ENCODE measurements at regions not wholly inside any gene's neighbourhood (a gene's known extent, or its start where the extent isn't known, plus 50 kb on each side); places are given as distances from the start of the nearest gene placed in this dataset.

DNA sequence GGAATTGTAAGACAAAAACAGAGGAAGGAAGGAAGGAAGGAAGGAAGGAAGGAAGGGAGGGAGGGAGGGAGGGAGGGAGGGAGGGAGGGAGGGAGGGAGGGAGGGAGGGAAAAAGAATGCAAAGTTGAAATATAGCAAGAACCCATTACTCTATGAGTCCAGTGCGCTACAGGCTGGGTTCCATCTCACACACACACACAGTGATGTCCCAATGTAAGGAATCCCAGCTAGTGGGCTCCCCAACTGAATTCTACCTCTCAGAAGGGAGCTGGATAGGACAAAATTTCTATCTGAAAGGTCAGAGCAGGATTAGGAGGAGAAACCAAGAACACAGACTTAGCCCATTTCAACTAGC, 173.4 kb downstream of the DAD1 start:
- DNase-seq (ENCODE audit: low read depth in 2 of 2): no peak

DNA sequence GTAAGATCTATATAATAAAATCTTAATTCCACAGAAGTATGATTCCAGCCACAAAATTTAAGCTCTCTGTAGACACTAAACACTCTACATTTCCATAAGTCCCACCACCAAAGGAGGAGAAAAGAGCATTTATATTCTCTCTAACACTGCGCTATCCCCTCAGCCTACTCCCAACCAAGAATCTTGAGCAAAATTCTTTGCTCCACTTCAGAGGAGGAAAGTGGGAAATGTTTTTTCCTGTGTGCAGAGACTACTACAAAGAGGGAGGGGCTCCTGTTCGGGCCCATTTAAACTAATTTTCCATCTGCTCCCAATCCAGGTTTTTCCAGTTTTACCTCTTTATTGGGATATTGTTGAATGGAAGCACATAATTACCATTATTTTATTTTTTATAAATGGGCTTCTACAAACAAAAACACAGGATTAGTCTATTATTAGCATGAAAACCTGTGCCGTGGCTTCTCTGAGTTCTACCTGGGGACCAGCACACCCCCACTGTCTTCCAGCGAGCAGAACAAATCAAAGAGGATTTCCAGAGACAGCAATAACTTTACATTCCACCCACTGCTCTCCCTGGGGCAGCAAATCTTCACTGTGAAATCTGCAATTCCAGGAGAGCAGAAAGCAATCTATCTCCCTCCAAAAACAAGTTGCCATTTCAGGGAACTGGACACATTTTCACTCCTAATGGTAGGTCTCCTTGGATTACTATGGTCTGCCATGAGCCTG, 174.0 kb downstream of the DAD1 start:
- DNase-seq (ENCODE audit: low read depth in 2 of 2): no peak

DNA sequence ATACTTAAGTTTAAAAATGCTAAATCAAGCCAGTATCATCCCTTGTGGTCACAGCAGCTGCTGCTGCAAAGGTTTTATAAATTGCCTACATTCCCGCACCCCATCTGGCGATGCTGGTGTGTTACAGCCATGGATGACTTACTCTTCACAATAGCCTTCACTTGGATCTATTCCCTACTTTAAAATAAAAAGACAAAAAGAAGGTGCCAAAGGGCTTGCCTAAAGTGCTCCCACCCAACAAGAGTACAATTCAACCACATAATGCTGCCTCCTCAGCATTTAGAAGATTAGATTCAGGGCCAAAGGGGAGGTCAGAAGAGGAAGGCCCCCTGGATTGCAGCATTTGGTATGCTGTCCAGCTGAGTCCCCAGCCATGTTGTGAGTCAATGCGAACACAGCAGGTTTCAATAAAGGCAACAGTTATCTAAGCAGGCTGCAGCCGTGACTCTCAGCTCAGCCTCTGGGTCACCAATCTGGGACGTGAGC, 176.1 kb downstream of the DAD1 start:
- peak in 1 of 2 experiments; percentile 28 for DNase-seq (ENCODE audit: low read depth in 2 of 2)

DNA sequence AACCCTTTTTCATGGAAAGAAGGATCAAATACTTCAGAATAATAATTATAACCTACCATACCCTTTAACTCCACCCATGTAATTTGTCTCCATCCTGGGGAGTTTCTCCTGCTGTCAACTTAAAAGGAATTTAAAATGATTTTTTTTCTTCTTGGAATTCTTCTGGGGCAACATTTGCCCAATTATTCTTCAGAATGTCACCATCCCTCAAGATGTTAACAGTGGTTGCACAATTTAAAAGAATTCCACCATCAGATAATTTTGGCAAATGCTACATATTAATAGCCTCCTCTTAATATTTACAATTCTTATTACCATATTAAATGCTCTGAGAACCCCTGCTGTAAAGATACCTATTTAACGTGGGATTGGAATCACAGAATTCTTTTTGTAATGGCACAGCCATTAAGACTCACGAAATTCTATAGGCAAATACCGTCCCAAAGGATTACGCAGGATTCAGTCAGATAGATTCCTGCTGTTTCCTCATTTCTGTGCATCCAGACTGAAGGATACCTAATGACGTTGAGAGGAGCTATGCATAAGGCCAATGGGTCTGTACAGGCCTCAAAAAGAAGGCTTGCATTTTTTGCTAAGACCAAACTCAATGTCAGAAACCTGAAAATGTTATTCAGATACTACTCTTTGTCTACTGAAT, 177.5 kb downstream of the DAD1 start:
- no peak for DNase-seq (ENCODE audit: low read depth in 2 of 2)

DNA sequence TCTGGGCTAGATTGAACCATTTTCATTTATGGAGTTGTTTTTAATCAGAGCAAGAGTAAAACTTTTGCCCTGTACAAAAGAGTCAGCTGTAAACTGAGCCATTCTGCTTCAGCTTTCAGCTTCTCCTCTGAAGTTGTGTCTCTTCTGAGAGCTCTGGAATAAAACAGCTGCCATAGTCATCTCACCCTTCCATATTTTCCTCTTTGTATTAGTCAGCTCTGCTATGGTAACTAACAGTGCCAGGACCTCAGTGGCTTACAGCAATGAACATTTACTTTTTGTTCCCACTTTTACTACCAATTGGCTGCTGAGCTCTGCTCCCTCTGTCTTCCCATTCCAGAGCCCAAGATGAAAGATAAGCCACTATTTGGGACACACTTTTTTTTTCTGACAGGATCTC, 178.5 kb downstream of the DAD1 start:
- DNase-seq (ENCODE audit: low read depth in 2 of 2): no peak

DNA sequence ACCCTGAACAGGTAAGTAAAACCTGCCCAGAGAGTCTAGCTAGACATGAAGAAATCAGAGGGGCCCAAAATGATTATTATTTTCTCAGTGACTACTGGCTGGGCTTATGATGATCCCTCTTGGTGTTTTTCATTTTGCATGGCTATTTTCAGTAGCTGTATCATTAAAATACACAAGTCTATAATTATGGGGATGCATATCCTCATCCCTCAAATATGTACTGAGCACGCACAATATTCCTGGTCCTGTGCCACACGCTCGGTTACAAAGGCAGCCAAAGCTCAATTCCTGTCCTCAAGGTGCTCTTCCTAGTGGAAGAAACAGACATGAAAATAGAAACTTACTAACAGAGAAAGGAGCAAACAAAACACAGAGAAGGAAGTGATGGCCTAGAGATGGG, 180.0 kb downstream of the DAD1 start:
- DNase-seq (ENCODE audit: low read depth in 2 of 2): no peak

DNA sequence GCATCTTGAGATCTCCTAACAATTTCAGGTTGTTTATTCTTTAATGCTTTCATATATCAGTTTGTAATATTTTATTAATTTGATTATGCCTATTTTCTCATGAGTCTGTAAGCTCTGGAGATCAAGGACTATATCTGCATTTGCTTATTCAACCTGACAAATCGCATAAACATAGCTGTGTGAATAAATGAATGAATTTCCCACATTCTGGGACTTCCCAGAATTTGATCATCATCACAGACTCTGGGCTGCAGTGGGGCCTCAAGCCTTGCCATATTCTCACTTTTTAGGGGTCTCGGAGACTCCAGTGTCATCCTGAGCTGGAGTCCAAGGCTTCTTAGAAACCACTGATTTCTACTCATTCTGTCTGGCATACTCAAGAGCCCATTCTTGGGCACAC, 180.5 kb downstream of the DAD1 start:
- no peak for DNase-seq (ENCODE audit: low read depth in 2 of 2)

DNA sequence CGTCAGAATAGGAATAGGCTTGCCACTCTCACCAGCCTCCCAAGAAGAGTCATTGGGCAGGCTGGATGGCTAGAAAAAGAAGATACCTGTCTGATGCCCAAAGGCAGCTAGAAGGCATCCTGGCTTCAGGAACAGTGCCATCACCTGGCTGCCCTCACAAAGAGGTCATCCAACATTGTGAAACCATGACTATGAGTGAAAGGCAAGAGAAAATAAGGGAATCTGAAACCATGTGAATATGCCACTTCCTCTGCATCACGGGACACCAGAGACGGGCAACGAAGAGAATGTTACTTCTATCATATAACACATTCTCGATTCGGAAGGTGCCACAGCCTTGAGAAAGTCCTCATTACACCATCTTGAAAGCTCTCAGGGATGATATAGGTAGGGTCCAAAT, 182.0 kb downstream of the DAD1 start:
- DNase-seq (ENCODE audit: low read depth in 2 of 2): no peak

DNA sequence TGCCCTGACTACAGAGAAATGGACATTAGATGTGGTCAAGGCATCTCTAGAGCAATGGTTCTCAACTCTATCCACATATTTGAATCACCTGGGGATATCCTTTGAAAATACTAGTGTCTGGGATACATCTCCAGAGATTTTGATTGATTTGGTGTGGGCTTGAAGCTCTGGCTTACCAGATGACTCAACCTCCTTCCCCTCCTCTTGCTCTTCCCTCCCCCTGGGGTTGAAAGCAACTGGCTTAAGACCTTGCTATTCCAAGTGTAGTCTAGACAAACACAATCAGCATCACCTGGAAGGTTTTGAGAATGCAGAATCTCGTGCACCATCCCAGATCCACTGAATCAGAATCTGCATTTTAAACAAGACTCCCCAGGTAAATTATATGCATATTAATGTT, 183.8 kb downstream of the DAD1 start:
- DNase-seq (ENCODE audit: low read depth in 2 of 2): no peak

DNA sequence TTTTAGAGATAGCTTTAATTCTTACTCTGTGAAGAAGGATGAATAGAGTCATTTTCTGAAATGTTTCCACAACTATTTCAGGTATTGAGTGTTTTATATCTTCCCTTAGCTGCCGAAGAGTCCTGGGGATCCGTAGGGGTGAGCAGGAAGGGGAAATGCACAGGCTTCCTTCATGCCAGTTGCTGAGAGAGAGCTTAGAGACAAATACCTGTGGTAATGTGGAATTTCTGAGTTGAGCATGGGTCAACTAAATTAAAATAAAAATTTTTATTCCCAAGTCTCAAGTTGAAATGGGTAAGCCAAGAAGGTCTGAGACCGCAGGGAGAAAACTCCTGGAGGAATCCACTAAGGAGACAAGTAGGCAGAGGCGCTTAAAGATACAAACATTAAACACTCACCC, 185.7 kb downstream of the DAD1 start:
- DNase-seq (ENCODE audit: low read depth in 2 of 2): no peak

DNA sequence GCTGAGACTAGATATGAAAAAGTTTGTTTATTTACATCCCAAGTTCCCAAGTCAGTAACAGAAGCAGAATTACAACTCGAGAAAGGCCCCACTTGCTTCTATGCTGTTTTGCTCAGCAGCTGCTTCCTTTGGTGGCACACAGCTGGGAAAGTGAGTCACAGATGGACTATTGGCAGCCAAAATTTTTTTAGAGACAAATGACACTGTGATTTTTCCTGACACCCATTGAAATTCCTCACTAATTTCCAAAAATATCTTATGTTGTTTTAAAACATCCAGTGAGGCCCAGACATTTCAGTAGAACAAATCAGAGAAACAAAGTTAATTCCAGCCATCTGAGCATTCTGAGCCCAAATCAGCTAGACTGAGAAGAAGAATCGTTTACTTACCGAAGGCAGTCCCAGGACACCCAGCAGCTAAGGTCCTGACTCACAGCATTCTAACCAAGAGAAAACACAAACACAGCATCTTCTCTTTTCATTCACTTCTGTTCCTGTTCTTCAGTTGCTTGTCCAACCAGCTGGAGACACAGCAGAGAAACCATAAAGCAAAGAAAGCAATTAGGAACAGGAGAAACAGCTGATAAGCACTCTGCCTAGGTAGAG, 188.3 kb downstream of the DAD1 start:
- DNase-seq (ENCODE audit: low read depth in 2 of 2): no peak

DNA sequence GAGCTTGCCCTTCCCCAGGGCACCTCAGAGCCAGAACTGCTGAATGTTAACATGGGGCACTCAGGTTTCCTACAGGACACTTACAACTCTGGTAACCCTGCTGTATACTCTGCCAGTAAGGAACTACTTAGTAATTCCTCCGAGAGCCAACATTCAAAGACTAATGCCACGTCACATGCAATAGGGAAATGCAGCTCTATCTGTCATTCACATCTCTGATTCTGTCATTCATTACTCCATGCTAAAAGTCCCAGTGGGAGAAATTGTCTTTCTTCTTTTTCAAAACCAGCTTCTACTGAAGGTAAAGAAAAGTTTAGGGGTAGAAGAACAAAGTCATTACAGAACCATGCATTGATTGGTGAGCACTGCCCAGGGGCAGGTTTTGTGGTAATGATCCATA, 189.2 kb downstream of the DAD1 start:
- DNase-seq (ENCODE audit: low read depth in 2 of 2): no peak

DNA sequence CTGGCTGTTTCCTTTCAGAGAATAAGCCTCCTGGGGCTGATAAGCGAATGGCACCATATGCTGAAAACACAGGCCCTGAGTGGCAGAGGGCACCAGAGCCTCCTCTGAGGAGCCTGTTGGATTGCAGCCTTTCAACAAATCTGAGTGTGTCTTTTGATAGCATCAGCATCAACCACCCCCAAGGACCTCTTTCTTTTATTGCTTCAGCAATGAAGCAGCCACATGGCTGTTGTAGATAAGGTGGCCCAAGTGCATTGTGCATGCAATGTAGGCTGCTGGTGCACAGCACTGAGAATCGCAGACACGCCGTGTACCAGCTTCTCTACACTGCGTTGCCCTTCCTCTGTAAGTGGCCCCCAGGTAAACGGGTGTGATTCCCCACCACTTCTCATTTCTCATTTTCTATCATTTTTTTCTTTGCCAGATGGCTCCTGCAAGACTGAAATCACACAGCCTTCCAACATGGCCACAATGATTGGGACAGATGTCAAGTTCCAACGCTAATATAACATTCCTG, 191.7 kb downstream of the DAD1 start:
- no peak for DNase-seq (ENCODE audit: low read depth in 2 of 2)

DNA sequence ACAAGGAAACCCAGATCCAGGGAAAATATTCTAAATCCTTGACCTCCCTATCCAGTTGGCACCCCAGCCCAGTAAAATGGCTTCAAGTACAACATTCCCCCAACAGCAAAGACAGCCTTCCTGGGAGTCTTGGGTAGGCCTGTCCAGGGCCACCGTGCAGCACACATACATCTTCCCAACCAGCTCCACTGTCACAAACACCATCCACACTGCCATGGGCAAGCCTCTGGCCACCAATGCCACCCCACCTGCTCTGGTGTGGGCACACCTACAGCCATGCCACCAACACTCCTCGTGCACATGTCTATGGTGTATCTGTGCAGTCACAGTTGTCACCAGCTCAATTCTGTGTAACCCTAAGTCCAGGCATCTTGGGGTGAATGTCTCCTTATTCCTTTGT, 193.2 kb downstream of the DAD1 start:
- no peak for DNase-seq (ENCODE audit: low read depth in 2 of 2)

DNA sequence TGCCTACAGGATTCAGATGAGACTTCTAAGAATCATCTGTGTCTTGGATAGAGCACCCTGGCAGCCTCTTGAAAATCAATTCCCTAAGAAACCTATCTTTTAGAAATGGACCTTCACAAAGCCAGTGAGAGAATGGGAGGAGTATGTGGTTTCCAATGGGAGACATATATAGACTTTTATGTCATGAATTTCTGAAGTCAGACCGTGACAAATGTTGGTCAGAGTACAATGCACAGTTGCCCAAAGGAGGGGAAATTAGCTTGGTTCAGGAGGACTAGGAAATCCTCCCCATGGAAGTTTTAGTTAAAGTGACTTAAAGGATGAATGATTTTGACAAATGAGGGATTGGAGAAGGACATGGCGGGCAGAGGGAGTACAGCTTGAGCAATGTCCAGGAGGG, 194.4 kb downstream of the DAD1 start:
- no peak for DNase-seq (ENCODE audit: low read depth in 2 of 2)

DNA sequence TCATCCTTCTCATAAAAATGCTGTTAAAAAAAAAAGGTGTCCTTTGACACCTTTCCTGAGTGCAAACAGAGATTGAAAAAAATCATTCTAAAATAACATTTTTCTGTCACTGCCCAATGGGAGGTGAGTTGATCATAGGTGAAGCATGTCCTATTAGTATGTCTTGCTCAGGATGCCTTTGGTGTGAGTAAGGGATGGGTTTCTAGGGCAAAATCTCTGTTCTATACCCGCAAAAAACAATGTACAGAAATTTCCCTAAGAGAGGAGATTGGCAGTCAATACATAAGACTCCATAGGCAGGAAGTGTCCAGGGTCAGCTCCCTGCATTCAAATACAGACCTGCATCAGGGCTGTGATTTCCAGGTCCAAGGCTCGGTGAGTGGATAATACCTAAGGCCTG, 195.2 kb downstream of the DAD1 start:
- DNase-seq (ENCODE audit: low read depth in 2 of 2): no peak

DNA sequence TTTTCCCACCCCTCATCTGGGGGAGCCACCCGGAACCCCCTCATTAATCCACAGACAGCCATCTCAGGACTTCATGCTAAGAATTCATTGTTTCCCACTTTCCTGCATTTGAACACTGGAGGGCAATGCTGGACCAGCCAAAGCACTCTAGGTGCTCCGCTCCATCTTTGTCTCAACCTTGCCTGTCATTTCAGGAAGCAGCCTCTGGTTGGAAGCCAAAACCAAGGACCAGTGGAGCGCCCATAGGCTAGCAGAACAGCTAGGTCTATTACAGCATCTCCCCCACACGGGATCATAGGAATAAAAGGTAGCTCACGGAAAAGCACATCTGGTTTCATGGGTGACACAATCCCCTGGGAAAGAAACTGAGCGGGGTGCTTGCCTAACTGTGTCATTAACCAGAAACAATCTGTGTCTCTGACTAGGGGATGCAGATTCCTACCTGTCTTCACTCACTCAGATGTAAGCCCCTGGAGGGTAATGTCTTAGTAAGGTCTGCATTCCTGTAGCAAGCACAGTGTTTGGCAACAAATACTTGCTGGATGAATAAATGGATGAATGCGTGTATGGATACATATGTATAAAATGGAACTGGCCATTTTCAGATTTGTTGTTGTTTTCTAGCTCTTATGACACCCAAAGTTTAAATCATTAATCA, 197.0 kb downstream of the DAD1 start:
- DNase-seq (ENCODE audit: low read depth in 2 of 2): peak in 1 of 2 experiments; percentile 48

DNA sequence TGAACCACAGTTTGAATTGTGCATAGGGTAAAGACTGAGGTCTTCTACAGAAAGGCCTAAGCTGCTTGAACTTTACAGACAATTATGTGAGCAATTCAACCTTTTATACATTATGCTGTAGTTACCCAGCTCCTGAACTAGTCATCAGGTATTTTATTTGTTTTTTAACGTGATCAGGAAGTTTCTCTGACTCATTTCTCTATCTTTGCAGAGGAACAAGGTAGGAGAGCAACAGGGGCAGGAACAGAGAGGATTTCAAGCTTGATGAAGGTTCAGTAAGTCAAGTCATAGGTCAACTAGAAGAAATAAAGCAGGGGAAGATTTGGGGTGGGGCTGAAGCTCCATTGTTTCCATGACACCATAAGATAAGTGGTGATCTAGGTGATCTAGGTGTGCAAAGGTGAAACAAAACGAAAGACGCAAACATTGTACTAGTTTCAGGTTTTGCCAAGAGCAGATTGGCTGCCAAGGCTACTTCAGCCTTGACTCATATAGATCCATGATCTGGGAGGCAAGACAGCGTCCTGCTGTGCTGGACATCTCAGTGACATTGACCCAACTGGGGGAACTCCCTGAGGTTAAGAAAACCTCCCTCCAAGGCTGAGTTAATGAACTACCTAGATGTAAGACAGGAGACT, 198.1 kb downstream of the DAD1 start:
- DNase-seq (ENCODE audit: low read depth in 2 of 2): no peak

DNA sequence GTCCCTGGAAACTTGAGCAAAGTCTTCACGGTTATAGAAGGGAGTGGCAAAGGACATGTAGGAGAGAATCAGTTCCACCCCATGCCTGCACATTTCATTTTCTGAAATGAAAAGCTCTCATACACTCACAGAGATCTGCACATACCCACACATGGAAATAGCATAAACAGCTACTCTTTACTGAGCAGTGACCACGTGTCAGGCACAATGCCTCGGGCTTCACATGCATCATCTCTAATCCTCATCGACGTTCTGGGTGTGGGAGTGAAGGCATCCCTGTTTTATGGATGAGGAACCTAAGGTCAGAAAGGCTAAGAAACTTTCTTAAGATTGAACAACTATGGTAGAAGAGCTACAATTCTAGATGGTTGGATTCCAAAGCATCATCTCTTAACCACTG, 198.8 kb downstream of the DAD1 start:
- no peak for DNase-seq (ENCODE audit: low read depth in 2 of 2)

DNA sequence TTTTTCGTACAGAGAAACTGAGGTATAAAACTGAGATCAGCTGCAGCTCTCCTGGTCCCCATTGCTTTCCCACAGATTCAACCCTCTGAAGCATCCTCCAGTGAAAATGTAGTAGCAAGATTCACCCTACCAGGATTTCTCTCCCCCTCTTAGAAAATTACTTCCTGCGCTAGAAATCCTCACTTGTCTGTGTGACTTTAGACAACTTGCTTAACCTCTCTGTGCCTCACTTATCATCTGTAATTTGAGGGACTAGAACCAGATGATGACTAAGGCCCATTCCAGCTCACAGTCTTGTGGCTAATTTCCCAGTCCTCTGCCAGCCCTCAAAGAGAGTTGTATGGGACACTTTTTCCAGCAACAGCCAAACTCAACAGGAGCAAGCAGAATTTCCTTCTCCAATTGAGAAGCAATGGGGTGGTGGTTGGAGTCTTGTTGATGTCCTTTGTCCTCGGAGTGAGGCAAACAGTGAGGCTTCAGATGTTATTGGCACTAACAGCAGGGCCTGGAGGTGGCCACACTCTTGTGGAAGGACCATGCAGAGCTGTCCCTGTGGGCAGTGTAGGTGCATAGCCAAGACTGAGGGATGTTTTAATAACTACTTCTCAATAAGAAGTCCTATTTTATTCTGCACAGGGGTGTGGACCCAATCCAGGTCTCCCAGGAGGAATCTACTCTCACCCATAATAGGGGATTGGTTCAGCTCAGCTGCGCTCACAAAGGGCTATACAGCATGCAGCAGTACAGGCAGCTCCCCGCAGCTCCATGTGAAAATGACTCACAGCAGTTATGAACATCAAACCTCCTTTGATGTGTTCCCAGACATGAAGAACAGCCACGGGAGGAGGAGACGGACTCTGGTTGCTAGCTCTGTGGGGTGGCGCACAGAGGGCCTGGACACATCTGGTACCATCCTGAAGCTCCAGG, 200.1 kb downstream of the DAD1 start:
- DNase-seq (ENCODE audit: low read depth in 2 of 2): peak in 1 of 2 experiments; percentile 48

DNA sequence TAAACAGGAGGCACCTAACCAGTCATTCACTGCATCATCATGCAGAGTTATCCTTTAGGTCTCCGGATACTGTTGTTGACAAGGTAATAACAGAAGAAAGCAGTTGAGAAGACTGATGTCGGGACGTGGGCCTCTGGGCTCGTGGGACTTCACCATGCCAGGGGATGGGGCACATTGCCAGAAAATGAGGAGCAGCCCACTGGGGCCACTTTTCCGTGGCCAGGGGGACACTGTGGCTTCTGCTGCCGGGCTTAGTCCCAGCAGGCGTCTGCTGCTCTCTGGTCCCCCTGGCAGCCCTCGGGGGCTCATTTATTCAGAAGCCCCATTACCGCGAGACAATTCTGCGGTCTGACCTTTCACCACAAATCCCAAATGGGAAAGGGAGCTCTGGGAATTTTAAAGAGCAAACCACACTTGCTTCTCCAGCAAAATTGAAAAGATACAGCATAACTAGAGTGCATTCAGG, 201.2 kb downstream of the DAD1 start:
- no peak for DNase-seq (ENCODE audit: low read depth in 2 of 2)
